Esophagus muscularis mucosa (tissue), 3 donors: ENCODE measurements at regions not wholly inside any gene's neighbourhood (a gene's known extent, or its start where the extent isn't known, plus 50 kb on each side); places are given as distances from the start of the nearest gene placed in this dataset.

Experiments used
- CTCF ChIP-seq, 3 experiments: fragments of 200-600 bp in 2 of 3; fragments of 450-650 bp in 1 of 3; sonication (generic) in 2 of 3; IDR thresholded peaks; one replicate each; pipeline ENCODE4 v1.5.1; 2017 to 2019; ENCODE audit warnings: antibody characterized with exemption in 3 of 3, mild to moderate bottlenecking in 2 of 3, moderate library complexity in 1 of 3
- POLR2A ChIP-seq: fragments of 450-650 bp; IDR thresholded peaks from one replicate; pipeline ENCODE4 v1.6.1; 2017; ENCODE audit warnings: antibody characterized with exemption, moderate library complexity, mild to moderate bottlenecking, low read depth

- TF ChIP-seq CTCF (IDR thresholded peaks at IDR 0.05) (no peak), POLR2A (no peak)
Measured at GRCh38 chr4:38574559-38575333, 89.3 kb upstream of the KLF3 start.
